DND-41 (cell line): ENCODE measurements at regions not wholly inside any gene's neighbourhood (a gene's known extent, or its start where the extent isn't known, plus 50 kb on each side); places are given as distances from the start of the nearest gene placed in this dataset.

ENCODE experiments used
- ATAC-seq: fragments of 200-7000 bp; cut with Tn5 transposase; 3 replicates; pipeline ENCODE4 v1.9.1; 2021; ENCODE audit warnings: low read depth; ENCODE audit not compliant: insufficient read depth
- DNase-seq: peaks from one replicate; pipeline ENCODE4 v3.0.0-alpha.2; 2020
- H2AFZ ChIP-seq: 2 replicates; pipeline ENCODE4 v1.6.0; 2012; ENCODE audit warnings: low read depth, low read length
- H3K27ac ChIP-seq: 2 replicates; pipeline ENCODE4 v1.5.1; 2012; ENCODE audit warnings: low read length, inconsistent platforms
- H3K27me3 ChIP-seq: fragments of 200-600 bp; sonication (generic); 2 replicates; pipeline ENCODE4 v1.6.0; 2012; ENCODE audit warnings: low read length, mild to moderate bottlenecking, inconsistent platforms; ENCODE audit not compliant: insufficient read depth, poor library complexity
- H3K36me3 ChIP-seq: 2 replicates; pipeline ENCODE4 v1.5.1; 2012; ENCODE audit warnings: low read length, inconsistent platforms; ENCODE audit not compliant: insufficient read depth
- H3K4me1 ChIP-seq: 2 replicates; pipeline ENCODE4 v1.5.1; 2012; ENCODE audit warnings: mild to moderate bottlenecking, low read length; ENCODE audit not compliant: insufficient read depth
- H3K4me2 ChIP-seq: 2 replicates; pipeline ENCODE4 v1.6.0; 2012; ENCODE audit warnings: mild to moderate bottlenecking, moderate library complexity, low read length, inconsistent platforms; ENCODE audit not compliant: insufficient read depth
- H3K4me3 ChIP-seq, 2 experiments: fragments of 200-600 bp in 1 of 2; shearing (Covaris generic) in 1 of 2; 2 replicates each; pipeline ENCODE4 v1.5.1; 2012 to 2016; ENCODE audit warnings: inconsistent platforms in 2 of 2, low read length in 2 of 2, mild to moderate bottlenecking in 2 of 2, low read depth in 1 of 2, moderate library complexity in 1 of 2
- H3K79me2 ChIP-seq: 2 replicates; pipeline ENCODE4 v1.6.0; 2012; ENCODE audit warnings: low read length, inconsistent platforms; ENCODE audit not compliant: insufficient read depth
- H3K9ac ChIP-seq: 2 replicates; pipeline ENCODE4 v1.6.0; 2012; ENCODE audit warnings: low read depth, mild to moderate bottlenecking, inconsistent platforms, low read length, moderate library complexity
- H3K9me3 ChIP-seq: 2 replicates; pipeline ENCODE4 v1.5.1; 2012; ENCODE audit warnings: low read length, moderate library complexity, mild to moderate bottlenecking, inconsistent platforms; ENCODE audit not compliant: insufficient read depth, severe bottlenecking
- H4K20me1 ChIP-seq: 2 replicates; pipeline ENCODE4 v1.6.0; 2012; ENCODE audit warnings: low read length; ENCODE audit not compliant: insufficient read depth
- EZH2 ChIP-seq: IDR thresholded peaks from 3 replicates; pipeline ENCODE4 v1.6.1; 2012; ENCODE audit warnings: borderline replicate concordance, low read depth, mild to moderate bottlenecking, moderate library complexity, low read length, inconsistent platforms; ENCODE audit not compliant: severe bottlenecking
- TF ChIP-seq, protein P1 (sequence below): IDR thresholded peaks from 2 replicates; pipeline ENCODE4 v1.5.1; 2012; ENCODE audit warnings: borderline replicate concordance, low read length, moderate library complexity, mild to moderate bottlenecking; ENCODE audit not compliant: poor library complexity, severe bottlenecking; ENCODE audit errors: extremely low read depth

DNA sequence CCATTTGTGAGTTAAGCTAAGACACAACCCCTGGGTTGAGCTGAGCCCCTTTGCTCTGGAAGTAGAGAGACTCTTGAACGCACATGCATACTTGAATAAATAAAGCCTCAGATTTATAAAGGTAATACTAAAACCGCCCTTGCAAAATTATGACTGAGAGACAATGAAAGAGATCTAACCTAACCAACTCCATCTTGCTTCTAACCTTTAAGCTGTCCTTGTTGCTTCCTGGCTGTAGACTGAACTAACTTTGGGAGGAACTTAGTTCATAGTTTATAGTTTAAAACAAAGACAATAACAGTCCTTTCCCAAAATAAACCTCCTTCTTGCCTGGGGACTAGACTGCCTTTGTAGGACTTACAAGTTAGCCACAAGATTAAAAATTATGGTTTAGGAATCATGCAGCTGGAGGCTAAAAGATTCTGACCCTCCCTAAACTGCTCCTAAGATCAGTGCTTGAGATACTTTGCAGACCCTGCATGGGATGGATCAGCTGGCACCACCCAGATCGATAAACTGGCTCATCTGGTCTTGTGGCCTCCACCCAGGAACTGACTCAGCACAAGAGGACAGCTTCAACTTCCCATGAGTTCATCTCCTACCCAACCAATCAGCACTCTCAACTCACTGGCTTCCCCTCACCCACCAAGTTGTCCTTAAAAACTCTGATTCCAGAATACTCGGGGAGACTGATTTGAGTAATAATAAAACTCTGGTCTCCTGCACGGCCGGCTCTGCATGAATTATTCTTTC lies 240.2 kb upstream of the SLC14A2 start:
- peaks cover 7% of the 10 kb centered on the region for H3K27me3 ChIP-seq
- DNase-seq = no peak
- no peaks in the 10 kb centered on the region for H4K20me1 ChIP-seq
- H3K9ac ChIP-seq = no peak overlapping the region
- H3K4me3 ChIP-seq = no peak overlapping the region
- ATAC-seq = no peak
- H3K36me3 ChIP-seq = no peaks in the 10 kb centered on the region
- no peak overlapping the region for H3K4me2 ChIP-seq
- no peak overlapping the region for H3K27ac ChIP-seq
- no peaks in the 10 kb centered on the region for H3K79me2 ChIP-seq
- no peak overlapping the region for H2AFZ ChIP-seq
- no peaks in the 10 kb centered on the region for H3K9me3 ChIP-seq
- TF ChIP-seq, protein P1, sequence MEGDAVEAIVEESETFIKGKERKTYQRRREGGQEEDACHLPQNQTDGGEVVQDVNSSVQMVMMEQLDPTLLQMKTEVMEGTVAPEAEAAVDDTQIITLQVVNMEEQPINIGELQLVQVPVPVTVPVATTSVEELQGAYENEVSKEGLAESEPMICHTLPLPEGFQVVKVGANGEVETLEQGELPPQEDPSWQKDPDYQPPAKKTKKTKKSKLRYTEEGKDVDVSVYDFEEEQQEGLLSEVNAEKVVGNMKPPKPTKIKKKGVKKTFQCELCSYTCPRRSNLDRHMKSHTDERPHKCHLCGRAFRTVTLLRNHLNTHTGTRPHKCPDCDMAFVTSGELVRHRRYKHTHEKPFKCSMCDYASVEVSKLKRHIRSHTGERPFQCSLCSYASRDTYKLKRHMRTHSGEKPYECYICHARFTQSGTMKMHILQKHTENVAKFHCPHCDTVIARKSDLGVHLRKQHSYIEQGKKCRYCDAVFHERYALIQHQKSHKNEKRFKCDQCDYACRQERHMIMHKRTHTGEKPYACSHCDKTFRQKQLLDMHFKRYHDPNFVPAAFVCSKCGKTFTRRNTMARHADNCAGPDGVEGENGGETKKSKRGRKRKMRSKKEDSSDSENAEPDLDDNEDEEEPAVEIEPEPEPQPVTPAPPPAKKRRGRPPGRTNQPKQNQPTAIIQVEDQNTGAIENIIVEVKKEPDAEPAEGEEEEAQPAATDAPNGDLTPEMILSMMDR = no peak
- TF ChIP-seq EZH2 = no peak
- H3K4me1 ChIP-seq = no peaks in the 10 kb centered on the region

DNA sequence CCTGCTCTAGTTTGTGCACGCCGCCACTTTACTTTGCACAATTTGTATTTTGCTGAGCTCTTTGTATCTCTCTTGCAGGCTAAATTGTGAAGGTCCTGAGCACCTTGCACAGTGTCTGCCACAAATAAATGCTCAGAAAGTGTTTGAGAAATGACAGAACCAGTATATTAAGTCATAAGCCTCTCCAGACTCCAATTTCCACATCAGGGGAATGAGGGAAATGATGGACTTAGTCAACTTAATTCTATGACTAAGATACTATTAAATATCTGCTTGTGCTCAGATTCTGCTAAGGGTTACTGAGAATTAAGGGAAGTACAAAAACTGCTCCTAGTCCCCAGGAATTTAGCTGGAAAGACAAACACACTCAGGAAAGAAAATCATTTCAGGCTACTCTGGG lies 239.1 kb upstream of the SLC14A2 start:
- no peaks in the 10 kb centered on the region for H3K79me2 ChIP-seq
- H3K27me3 ChIP-seq = peaks cover 7% of the 10 kb centered on the region
- no peaks in the 10 kb centered on the region for H3K9me3 ChIP-seq
- no peaks in the 10 kb centered on the region for H4K20me1 ChIP-seq
- H3K36me3 ChIP-seq = no peaks in the 10 kb centered on the region
- H3K4me3 ChIP-seq = no peak overlapping the region
- H3K4me2 ChIP-seq = no peak overlapping the region
- no peak for ATAC-seq
- no peak for DNase-seq
- TF ChIP-seq, protein P1 = no peak
- TF ChIP-seq EZH2 = no peak
- H2AFZ ChIP-seq = no peak overlapping the region
- no peaks in the 10 kb centered on the region for H3K4me1 ChIP-seq
- H3K9ac ChIP-seq = no peak overlapping the region
- H3K27ac ChIP-seq = no peak overlapping the region

- no peak overlapping the region for H3K27ac ChIP-seq
- no peak for DNase-seq
- H2AFZ ChIP-seq = no peak overlapping the region
- H3K79me2 ChIP-seq = no peaks in the 10 kb centered on the region
- ATAC-seq = no peak
- no peak overlapping the region for H3K4me3 ChIP-seq
- TF ChIP-seq, protein P1 = no peak
- TF ChIP-seq EZH2 = no peak
- peaks cover 7% of the 10 kb centered on the region for H3K27me3 ChIP-seq
- no peaks in the 10 kb centered on the region for H4K20me1 ChIP-seq
- H3K4me1 ChIP-seq = no peaks in the 10 kb centered on the region
- H3K4me2 ChIP-seq = no peak overlapping the region
- H3K36me3 ChIP-seq = no peaks in the 10 kb centered on the region
- H3K9ac ChIP-seq = no peak overlapping the region
- H3K9me3 ChIP-seq = no peaks in the 10 kb centered on the region
These were observed 237.0 kb upstream of the SLC14A2 start for GRCh38 chr18:45378308-45378707.

- no peak overlapping the region for H3K27ac ChIP-seq
- H3K4me3 ChIP-seq = no peak overlapping the region
- H3K9ac ChIP-seq = no peak overlapping the region
- H2AFZ ChIP-seq = no peak overlapping the region
- DNase-seq (no peak), ATAC-seq (no peak)
- H3K36me3 ChIP-seq = no peaks in the 10 kb centered on the region
- no peaks in the 10 kb centered on the region for H4K20me1 ChIP-seq
- H3K4me1 ChIP-seq = no peaks in the 10 kb centered on the region
- H3K4me2 ChIP-seq = no peak overlapping the region
- H3K9me3 ChIP-seq = no peaks in the 10 kb centered on the region
- TF ChIP-seq, protein P1 = no peak
- no peak for TF ChIP-seq EZH2
- H3K27me3 ChIP-seq = peaks cover 7% of the 10 kb centered on the region
- H3K79me2 ChIP-seq = no peaks in the 10 kb centered on the region
These were observed 236.3 kb upstream of the SLC14A2 start for GRCh38 chr18:45378933-45379332.
